Astrocyte of the cerebellum (primary cell): ENCODE measurements at regions not wholly inside any gene's neighbourhood (a gene's known extent, or its start where the extent isn't known, plus 50 kb on each side); places are given as distances from the start of the nearest gene placed in this dataset.

Experiments used
- DNase-seq: peaks from one replicate; pipeline ENCODE4 v3.0.0-alpha.2; 2011; ENCODE audit warnings: low read depth
- H3K4me3 ChIP-seq: 2 replicates; pipeline ENCODE4 v1.5.1; 2011; ENCODE audit warnings: mild to moderate bottlenecking, low read depth, low read length, moderate library complexity
- CTCF ChIP-seq: IDR thresholded peaks from 2 replicates; pipeline ENCODE4 v1.5.1; 2012; ENCODE audit warnings: low read length, low read depth, moderate library complexity, mild to moderate bottlenecking; ENCODE audit errors: missing control alignments
- in situ Hi-C: cut with HindIII; loops from 2 replicates; pipeline ENCODE4 v1.10.0; 2017; ENCODE audit warnings: low sequenced_read_pairs

GRCh38 chr7:118368958-118369357 lies 144.5 kb downstream of the ANKRD7 start:
- TF ChIP-seq CTCF = no peak
- in situ Hi-C loops = no loop called here
- DNase-seq = no peak
- H3K4me3 ChIP-seq = no peak overlapping the region

- DNase-seq = no peak
- in situ Hi-C loops = no loop called here
- no peak overlapping the region for H3K4me3 ChIP-seq
- TF ChIP-seq CTCF = no peak
Observed at GRCh38 chr7:118369987-118370386, 145.5 kb downstream of the ANKRD7 start.

GRCh38 chr7:118372530-118372929 lies 148.0 kb downstream of the ANKRD7 start:
- no peak overlapping the region for H3K4me3 ChIP-seq
- in situ Hi-C loops = no loop called here
- TF ChIP-seq CTCF = no peak
- DNase-seq = peak; percentile 24

GRCh38 chr7:118389629-118390028 lies 165.1 kb downstream of the ANKRD7 start:
- in situ Hi-C loops = no loop called here
- H3K4me3 ChIP-seq = no peak overlapping the region
- no peak for DNase-seq
- TF ChIP-seq CTCF = no peak

- TF ChIP-seq CTCF = no peak
- in situ Hi-C loops = no loop called here
- DNase-seq = no peak
- H3K4me3 ChIP-seq = no peak overlapping the region
Observed at GRCh38 chr7:118404211-118404610, 179.7 kb downstream of the ANKRD7 start.

- no peak overlapping the region for H3K4me3 ChIP-seq
- in situ Hi-C loops = no loop called here
- TF ChIP-seq CTCF = no peak
- no peak for DNase-seq
Observed at GRCh38 chr7:118418433-118418832, 193.9 kb downstream of the ANKRD7 start.

GRCh38 chr7:118420888-118421287 lies 196.4 kb downstream of the ANKRD7 start:
- DNase-seq = no peak
- in situ Hi-C loops = no loop called here
- H3K4me3 ChIP-seq = no peak overlapping the region
- no peak for TF ChIP-seq CTCF
